IMR-90 (cell line): ENCODE measurements at regions not wholly inside any gene's neighbourhood (a gene's known extent, or its start where the extent isn't known, plus 50 kb on each side); places are given as distances from the start of the nearest gene placed in this dataset.

Experiments used
- ATAC-seq: fragments of 200-7000 bp; cut with Tn5 transposase; 2 replicates; pipeline ENCODE4 v1.9.1; 2020; ENCODE audit warnings: low read depth, mild to moderate bottlenecking, moderate library complexity
- BruUV-seq: library from RNA; stranded (reverse); fragments of 400-500 nt; replicated peaks from 2 replicates; lab custom pipeline; 2021; lab: Mats Ljungman, UMichigan
- CTCF ChIA-PET: fragments of 300-600 bp; formaldehyde crosslinking; extraction: SDS; loops from one replicate; lab custom pipeline; 2021; ENCODE audit warnings: antibody characterized with exemption; lab: Yijun Ruan, JAX
- POLR2A ChIA-PET: fragments of 300-600 bp; sonication (Branson Sonifier 250); formaldehyde crosslinking; loops from one replicate; lab custom pipeline; 2022; ENCODE audit warnings: antibody characterized with exemption; ENCODE audit not compliant: unreplicated experiment; lab: Charles Lee
- DNase-seq: peaks from one replicate; pipeline ENCODE4 v3.0.0; 2013
- H2AFZ ChIP-seq: replicated peaks from 2 replicates; pipeline ENCODE3; 2013; ENCODE audit warnings: low read length, mild to moderate bottlenecking; ENCODE audit not compliant: poor library complexity
- H2AK5ac ChIP-seq: 2 replicates; pipeline ENCODE4 v1.6.1; 2013; ENCODE audit warnings: low read depth, low read length, inconsistent platforms
- H2AK9ac ChIP-seq: replicated peaks from 2 replicates; pipeline ENCODE3; 2013; ENCODE audit warnings: mild to moderate bottlenecking, low read depth, low read length, moderate library complexity; ENCODE audit not compliant: poor library complexity
- H2BK120ac ChIP-seq: 2 replicates; pipeline ENCODE4 v1.6.1; 2013; ENCODE audit warnings: low read depth, low read length, inconsistent platforms
- H2BK15ac ChIP-seq: 3 replicates; pipeline ENCODE4 v1.6.1; 2013; ENCODE audit warnings: low read depth, low read length, inconsistent platforms
- H2BK20ac ChIP-seq: 2 replicates; pipeline ENCODE4 v1.6.1; 2013; ENCODE audit warnings: low read depth, mild to moderate bottlenecking, inconsistent platforms, low read length, moderate library complexity
- H2BK5ac ChIP-seq: 2 replicates; pipeline ENCODE4 v1.6.1; 2013; ENCODE audit warnings: mild to moderate bottlenecking, low read depth, low read length, inconsistent platforms; ENCODE audit not compliant: poor library complexity, severe bottlenecking
- H3K14ac ChIP-seq: replicated peaks from 2 replicates; pipeline ENCODE4 v1.6.1; 2013; ENCODE audit warnings: low read depth, low read length, inconsistent platforms
- H3K18ac ChIP-seq: 2 replicates; pipeline ENCODE4 v1.6.1; 2013; ENCODE audit warnings: low read depth, low read length, control low read depth
- H3K23ac ChIP-seq: 2 replicates; pipeline ENCODE4 v1.6.1; 2013; ENCODE audit warnings: low read depth, low read length, inconsistent platforms
- H3K27ac ChIP-seq: 2 replicates; pipeline ENCODE4 v1.5.1; 2013; ENCODE audit warnings: mild to moderate bottlenecking, control low read depth, low read length; ENCODE audit not compliant: insufficient read depth
- H3K27me3 ChIP-seq: 2 replicates; pipeline ENCODE4 v1.6.1; 2013; ENCODE audit warnings: low read length; ENCODE audit not compliant: control insufficient read depth, insufficient read depth
- H3K36me3 ChIP-seq: 2 replicates; pipeline ENCODE4 v1.6.1; 2013; ENCODE audit warnings: low read length, mixed read lengths; ENCODE audit not compliant: control insufficient read depth, insufficient read depth
- H3K4ac ChIP-seq: 2 replicates; pipeline ENCODE4 v1.6.1; 2013; ENCODE audit warnings: low read depth, low read length, inconsistent platforms
- H3K4me1 ChIP-seq: 2 replicates; pipeline ENCODE4 v1.6.1; 2013; ENCODE audit warnings: low read length, mixed read lengths; ENCODE audit not compliant: control insufficient read depth, insufficient read depth
- H3K4me2 ChIP-seq: 2 replicates; pipeline ENCODE4 v1.6.1; 2013; ENCODE audit warnings: low read depth, mild to moderate bottlenecking, control low read depth, low read length, moderate library complexity
- H3K4me3 ChIP-seq: 2 replicates; pipeline ENCODE4 v1.5.1; 2013; ENCODE audit warnings: low read depth, mild to moderate bottlenecking, control low read depth, low read length, moderate library complexity; ENCODE audit not compliant: insufficient read depth
- H3K56ac ChIP-seq: 2 replicates; pipeline ENCODE4 v1.6.1; 2013; ENCODE audit warnings: low read length, inconsistent platforms; ENCODE audit not compliant: insufficient read depth; ENCODE audit errors: extremely low read depth
- H3K79me1 ChIP-seq, 2 experiments: 2 replicates each; pipeline ENCODE4 v1.6.1; 2013; ENCODE audit warnings: low read length in 2 of 2, inconsistent platforms in 1 of 2, low read depth in 1 of 2
- H3K9ac ChIP-seq: 2 replicates; pipeline ENCODE4 v1.6.1; 2013; ENCODE audit warnings: low read depth, low read length, control low read depth
- H3K9me1 ChIP-seq: 2 replicates; pipeline ENCODE4 v1.6.1; 2013; ENCODE audit warnings: low read length, inconsistent platforms; ENCODE audit not compliant: insufficient read depth
- H3K9me3 ChIP-seq: 2 replicates; pipeline ENCODE4 v1.6.1; 2013; ENCODE audit warnings: low read length; ENCODE audit not compliant: control insufficient read depth, insufficient read depth
- H4K20me1 ChIP-seq: 2 replicates; pipeline ENCODE4 v1.6.1; 2013; ENCODE audit warnings: low read length, inconsistent platforms; ENCODE audit not compliant: insufficient read depth
- H4K5ac ChIP-seq: 2 replicates; pipeline ENCODE4 v1.6.1; 2013; ENCODE audit warnings: mild to moderate bottlenecking, low read depth, low read length, control low read depth
- H4K8ac ChIP-seq, 2 experiments: 2 replicates each; pipeline ENCODE4 v1.6.1; 2013; ENCODE audit warnings: low read depth in 2 of 2, low read length in 2 of 2, control low read depth in 1 of 2, inconsistent platforms in 1 of 2
- H4K91ac ChIP-seq: 2 replicates; pipeline ENCODE4 v1.6.1; 2013; ENCODE audit warnings: low read depth, low read length, inconsistent platforms; ENCODE audit not compliant: insufficient read depth
- BHLHE40 ChIP-seq: fragments of 150-350 bp; IDR thresholded peaks from 2 replicates; pipeline ENCODE4 v1.6.1; 2016; ENCODE audit warnings: mild to moderate bottlenecking, low read depth, low read length
- SMC3 ChIP-seq: fragments of 150-350 bp; IDR thresholded peaks from 2 replicates; pipeline ENCODE4 v1.6.1; 2016; ENCODE audit warnings: low read depth, mild to moderate bottlenecking, antibody characterized with exemption, low read length, moderate library complexity
- WGBS, 2 experiments: methylation state at CpG; one replicate each; pipeline versions ENCODE4 v1.1.5 to v1.1.7; 2013; ENCODE audit warnings: missing lambda C conversion rate in 2 of 2; ENCODE audit not compliant: insufficient read length in 1 of 2; ENCODE audit errors: extremely low coverage in 2 of 2; 5-methylcytosine and 5-hydroxymethylcytosine counted together
- dilution Hi-C: fragments of 300-500 bp; cut with HindIII; formaldehyde crosslinking; loops from one replicate; pipeline ENCODE4 v1.14.3; 2018; ENCODE audit warnings: low sequenced_read_pairs; ENCODE audit not compliant: unreplicated experiment
- in situ Hi-C: fragments of 300-500 bp; cut with MboI; formaldehyde crosslinking; loops from 3 replicates; pipeline ENCODE4 v1.14.3; 2019; ENCODE audit warnings: low sequenced_read_pairs, inconsistent platforms, mixed read lengths
- intact Hi-C: fragments of 100-400 bp; cut with micrococcal nuclease; formaldehyde crosslinking; loops from 2 replicates; pipeline ENCODE4 v1.10.0; 2022

GRCh38 chr2:129771418-129772189, 207.9 kb upstream of the RAB6C start:
- ChIA-PET POLR2A (no interaction called here), CTCF (no interaction called here)
- H3K9me1 ChIP-seq, result no peaks in the 10 kb centered on the region
- no peak overlapping the region for H2BK120ac ChIP-seq
- dilution Hi-C loops, result no loop called here
- no peaks in the 10 kb centered on the region for H3K4me1 ChIP-seq
- H3K4me3 ChIP-seq, result no peak overlapping the region
- H2BK15ac ChIP-seq, result no peak overlapping the region
- H3K36me3 ChIP-seq, result no peaks in the 10 kb centered on the region
- H3K18ac ChIP-seq, result no peak overlapping the region
- H3K4ac ChIP-seq, result no peak overlapping the region
- H3K9me3 ChIP-seq, result peaks cover 8% of the 10 kb centered on the region; the same call in 1 of the 2 replicates
- no peak overlapping the region for H4K8ac ChIP-seq
- TF ChIP-seq BHLHE40 (no peak), SMC3 (no peak)
- intact Hi-C loops, result no loop called here
- no peak overlapping the region for H2BK5ac ChIP-seq
- H2BK20ac ChIP-seq, result no peak overlapping the region
- H3K56ac ChIP-seq, result no peak overlapping the region
- no peak overlapping the region for H2AK5ac ChIP-seq
- no TSS peak for BruUV-seq
- H3K27ac ChIP-seq, result no peak overlapping the region
- 19% methylated on average over 2 of the region's 6 CpGs; no CpG with 5 or more reads in 1 of the 2 experiments for WGBS, 2 experiments
- DNase-seq (no peak), ATAC-seq (no peak)
- no peak overlapping the region for H3K23ac ChIP-seq
- no peak overlapping the region for H4K91ac ChIP-seq
- no peaks in the 10 kb centered on the region for H3K27me3 ChIP-seq
- no peak overlapping the region for H3K9ac ChIP-seq
- in situ Hi-C loops, result no loop called here
- H4K20me1 ChIP-seq, result no peaks in the 10 kb centered on the region
- no peaks in the 10 kb centered on the region for H3K79me1 ChIP-seq
- no peak overlapping the region for H2AFZ ChIP-seq
- no peak overlapping the region for H2AK9ac ChIP-seq
- H3K4me2 ChIP-seq, result no peak overlapping the region
- no peak overlapping the region for H4K5ac ChIP-seq
- H3K14ac ChIP-seq, result no peak overlapping the region
